ENCODE measurements at regions not wholly inside any gene's neighbourhood (a gene's known extent, or its start where the extent isn't known, plus 50 kb on each side); places are given as distances from the start of the nearest gene placed in this dataset.

DNA sequence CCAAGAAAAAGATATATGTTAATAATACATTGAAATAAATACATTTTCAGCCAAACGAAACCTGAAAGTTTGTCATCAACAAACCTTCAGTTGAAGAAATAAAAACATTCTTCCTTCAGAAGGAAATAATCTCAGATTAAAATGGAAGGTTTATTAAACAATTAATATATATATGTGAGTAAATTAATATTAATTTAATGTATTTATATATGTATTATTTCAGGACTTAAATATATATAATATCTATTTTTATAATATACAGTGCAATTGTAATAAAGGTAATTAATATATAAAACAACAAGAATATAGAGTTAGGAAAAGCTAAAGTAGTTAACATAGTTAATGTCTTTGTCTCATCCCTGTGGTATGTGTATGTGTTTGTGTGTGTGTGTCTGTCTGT lies 102.2 kb upstream of the CDC14C start:
- Histone ChIP-seq H4K20me1 (ENCODE audit: control insufficient read depth, insufficient read depth, insufficient read length) (no peaks in the 10 kb centered on the region), H3K56ac (ENCODE audit: insufficient read length, low read depth, low read length) (no peak overlapping the region), H3K79me2 (ENCODE audit: insufficient read depth, low read length) (no peaks in the 10 kb centered on the region), H3T11ph (ENCODE audit: low read length) (no peak overlapping the region), H2BK15ac (ENCODE audit: low read depth, low read length) (no peak overlapping the region), H2AK5ac (ENCODE audit: insufficient read length, low read length) (no peak overlapping the region), H3K27ac (ENCODE audit: insufficient read length, low read depth, low read length) (no peak overlapping the region), H3K4ac (ENCODE audit: low read depth, low read length) (no peak overlapping the region), H3K9ac (ENCODE audit: extremely low read depth, insufficient read length, low read length) (no peak overlapping the region), H2BK5ac (ENCODE audit: insufficient read length, low read length) (no peak overlapping the region), H3K4me2 (ENCODE audit: insufficient read depth, insufficient read length, low read length) (no peak overlapping the region), H4K91ac (ENCODE audit: insufficient read length, low read depth, low read length) (no peak overlapping the region), H2BK12ac (ENCODE audit: insufficient read length, low read depth, low read length) (no peak overlapping the region), H3K23ac (ENCODE audit: insufficient read length, low read depth, low read length) (no peak overlapping the region), H4K8ac (replicated peaks; ENCODE audit: insufficient read length, low read depth, low read length) (no peak overlapping the region), H2BK120ac (ENCODE audit: low read depth, low read length, poor library complexity, severe bottlenecking) (no peak overlapping the region), H3K9me3 (ENCODE audit: control insufficient read depth, low read depth, low read length) (no peaks in the 10 kb centered on the region), H2BK20ac (ENCODE audit: low read depth, low read length, poor library complexity, severe bottlenecking) (no peak overlapping the region), H2AFZ (ENCODE audit: low read length) (no peak overlapping the region), H3K79me1 (ENCODE audit: insufficient read depth, low read depth, low read length, poor library complexity, severe bottlenecking) (no peaks in the 10 kb centered on the region), H3K18ac (ENCODE audit: insufficient read length, low read depth, low read length) (no peak overlapping the region), H3K27me3 (ENCODE audit: insufficient read depth, low read length) (no peaks in the 10 kb centered on the region), H3K14ac (ENCODE audit: insufficient read depth, low read length) (no peak overlapping the region), H3K4me1 (ENCODE audit: insufficient read depth, low read length) (no peaks in the 10 kb centered on the region), H4K5ac (ENCODE audit: insufficient read length, low read depth, low read length) (no peak overlapping the region), H3K23me2 (ENCODE audit: insufficient read length, low read depth, low read length, poor library complexity, severe bottlenecking) (no peaks in the 10 kb centered on the region)
- no CpG with 5 or more reads among the region's 1 CpG for WGBS (ENCODE audit: extremely low coverage, insufficient read length, low lambda C conversion rate)
- H3K27ac Mint-ChIP-seq: no peak overlapping the region
- no peaks in the 10 kb centered on the region for H3K4me1 Mint-ChIP-seq
- no peak for DNase-seq
- H3K36me3 Mint-ChIP-seq (ENCODE audit: insufficient read depth in 1 of 3, low read depth in 3 of 3): no peaks in the 10 kb centered on the region
- H3K9me3 Mint-ChIP-seq: no peaks in the 10 kb centered on the region; a peak in 1 of 5 replicates
- no peak overlapping the region for H3K4me3 Mint-ChIP-seq
- no peak for TF ChIP-seq CTCF (conservative IDR thresholded peaks at IDR 0.05)
- H3K27me3 Mint-ChIP-seq (ENCODE audit: low read depth): no peaks in the 10 kb centered on the region

All from H9 (cell line).